ENCODE measurements at regions not wholly inside any gene's neighbourhood (a gene's known extent, or its start where the extent isn't known, plus 50 kb on each side); places are given as distances from the start of the nearest gene placed in this dataset.

GRCh38 chr1:112267929-112268328 lies 128.1 kb upstream of the CTTNBP2NL start:
- TF ChIP-seq ZNF274 (IDR thresholded peaks at IDR 0.05; ENCODE audit: low read depth, low read length) = no peak
- TF ChIP-seq YY1 (IDR thresholded peaks at IDR 0.05; ENCODE audit: insufficient read depth, insufficient read length) = no peak
